K562 (cell line): ENCODE measurements at regions not wholly inside any gene's neighbourhood (a gene's known extent, or its start where the extent isn't known, plus 50 kb on each side); places are given as distances from the start of the nearest gene placed in this dataset.

Experiments used
- ATAC-seq: fragments of 200-7000 bp; cut with Tn5 transposase; 3 replicates; pipeline ENCODE4 v1.9.1; 2020; ENCODE audit warnings: moderate library complexity
- BruUV-seq: library from RNA; stranded (reverse); fragments of 400-500 nt; replicated peaks from 2 replicates; lab custom pipeline; 2021; lab: Mats Ljungman, UMichigan
- CTCF ChIA-PET: fragments of 300-600 bp; formaldehyde crosslinking; extraction: SDS; loops from one replicate; lab custom pipeline; 2021; ENCODE audit warnings: low intra/inter-chr PET ratio; lab: Yijun Ruan, JAX
- POLR2A ChIA-PET: fragments of 300-600, 350-650 bp; sonication (Branson Sonifier 250); formaldehyde crosslinking; extraction: SDS; loops from one replicate; lab custom pipeline; 2021; ENCODE audit warnings: antibody characterized with exemption, inconsistent platforms; lab: Yijun Ruan, JAX
- DNase-seq, 4 experiments: peaks; one replicate each; pipeline versions ENCODE4 v3.0.0 to v3.0.0-alpha.2; 2011 to 2018; ENCODE audit warnings: low spot score in 3 of 4, mixed read lengths in 3 of 4; ENCODE audit errors: extremely low read depth in 1 of 4
- FAIRE-seq: peaks from 2 replicates; lab custom pipeline; 2011; peaks lifted over from hg19 to GRCh38; lab: Jason Lieb, UNC
- H2AFZ ChIP-seq: 2 replicates; pipeline ENCODE4 v1.6.0; 2011; ENCODE audit warnings: low read depth, low read length, control low read depth, inconsistent platforms
- H3K27ac ChIP-seq: fragments of 200-600 bp; 3 replicates; pipeline ENCODE4 v1.8.0; 2011; ENCODE audit warnings: low read depth, mild to moderate bottlenecking, control low read depth, inconsistent platforms, low read length, moderate library complexity, mixed read lengths; ENCODE audit errors: extremely low read depth
- H3K27me3 ChIP-seq, 2 experiments: fragments of 300-600 bp in 1 of 2; 2 replicates in 1 of 2; 3 replicates in 1 of 2; pipeline versions ENCODE4 v1.6.0 to v1.8.0; 2011; ENCODE audit warnings: inconsistent platforms in 2 of 2, low read length in 2 of 2, mild to moderate bottlenecking in 1 of 2, mixed read lengths in 1 of 2, moderate library complexity in 1 of 2; ENCODE audit not compliant: control insufficient read depth in 2 of 2, insufficient read depth in 2 of 2
- H3K36me3 ChIP-seq: fragments of 300-600 bp; 3 replicates; pipeline ENCODE4 v1.8.0; 2011; ENCODE audit warnings: mild to moderate bottlenecking, low read length, inconsistent platforms; ENCODE audit not compliant: control insufficient read depth, insufficient read depth
- H3K4me1 ChIP-seq, 2 experiments: fragments of 200-600 bp in 1 of 2; replicated peaks in 1 of 2; 2 replicates in 1 of 2; 3 replicates in 1 of 2; pipeline versions ENCODE4 v1.5.1 to v1.8.0; 2011; ENCODE audit warnings: inconsistent platforms in 2 of 2, low read length in 2 of 2, mild to moderate bottlenecking in 1 of 2, mixed read lengths in 1 of 2, moderate library complexity in 1 of 2; ENCODE audit not compliant: control insufficient read depth in 2 of 2, insufficient read depth in 2 of 2
- H3K4me2 ChIP-seq: 2 replicates; pipeline ENCODE4 v1.6.1; 2011; ENCODE audit warnings: low read length, control low read depth, inconsistent platforms, mixed read lengths; ENCODE audit not compliant: insufficient read depth
- H3K4me3 ChIP-seq: fragments of 200-600 bp; sonication (generic), shearing (Covaris generic); 2 replicates; pipeline ENCODE4 v1.5.1; 2016; ENCODE audit warnings: control low read depth, inconsistent platforms
- H3K79me2 ChIP-seq: fragments of 200-600 bp; 3 replicates; pipeline ENCODE4 v1.8.0; 2011; ENCODE audit warnings: low read length, inconsistent platforms; ENCODE audit not compliant: control insufficient read depth, insufficient read depth
- H3K9ac ChIP-seq, 2 experiments: 2 replicates each; pipeline versions ENCODE4 v1.6.0 to v1.6.1; 2011; ENCODE audit warnings: low read depth in 2 of 2, low read length in 2 of 2, control low read depth in 1 of 2, inconsistent platforms in 1 of 2, mild to moderate bottlenecking in 1 of 2, mixed read lengths in 1 of 2; ENCODE audit not compliant: insufficient read depth in 1 of 2
- H3K9me1 ChIP-seq: one replicate; pipeline ENCODE4 v1.6.0; 2011; ENCODE audit warnings: inconsistent platforms, mild to moderate bottlenecking, low read length, moderate library complexity; ENCODE audit not compliant: control insufficient read depth, insufficient read depth
- H3K9me3 ChIP-seq: replicated peaks from 2 replicates; pipeline ENCODE4 v1.5.1; 2011; ENCODE audit warnings: low read depth, low read length, inconsistent platforms; ENCODE audit not compliant: control insufficient read depth, insufficient read depth
- H4K20me1 ChIP-seq: replicated peaks from 2 replicates; pipeline ENCODE4 v1.6.1; 2011; ENCODE audit warnings: low read length, inconsistent platforms, mixed read lengths; ENCODE audit not compliant: control insufficient read depth, insufficient read depth
- BDP1 ChIP-seq: IDR thresholded peaks from 3 replicates; pipeline ENCODE4 v1.6.1; 2011; ENCODE audit not compliant: insufficient read length, insufficient read depth
- COPS2 ChIP-seq: fragments of 450-650 bp; conservative IDR thresholded peaks from 2 replicates; pipeline ENCODE4 v1.6.1; 2016; ENCODE audit warnings: mild to moderate bottlenecking, moderate library complexity
- CUX1 ChIP-seq: fragments of 200-800 bp; sonication (Bioruptor generic); IDR thresholded peaks from 2 replicates; pipeline ENCODE4 v1.6.1; 2016; ENCODE audit warnings: missing genetic modification characterization, missing compliant biosample characterization
- GABPA ChIP-seq: fragments of 200-800 bp; sonication (Bioruptor generic); conservative IDR thresholded peaks from 2 replicates; pipeline ENCODE4 v1.6.1; 2016; ENCODE audit warnings: low read depth, missing genetic modification characterization, missing compliant biosample characterization
- HDAC8 ChIP-seq: fragments of 450-650 bp; IDR thresholded peaks from 2 replicates; pipeline ENCODE4 v1.6.1; 2016; ENCODE audit warnings: mild to moderate bottlenecking, missing genetic modification characterization, moderate library complexity, missing compliant biosample characterization
- KAT2B ChIP-seq: IDR thresholded peaks from one replicate; pipeline ENCODE4 v1.6.1; 2012; ENCODE audit warnings: low read depth, mild to moderate bottlenecking, control low read depth, inconsistent platforms, low read length, moderate library complexity
- KDM1A ChIP-seq, 2 experiments: fragments of 450-650 bp; IDR thresholded peaks; 2 replicates each; pipeline ENCODE4 v1.6.1; 2016; ENCODE audit warnings: mild to moderate bottlenecking in 2 of 2
- KLF10 ChIP-seq: fragments of 250-450 bp; sonication (Bioruptor Pico); IDR thresholded peaks from 2 replicates; pipeline ENCODE4 v1.6.1; 2021; ENCODE audit warnings: matching md5 sums
- L3MBTL2 ChIP-seq: fragments of 450-650 bp; IDR thresholded peaks from 2 replicates; pipeline ENCODE4 v1.6.1; 2016; ENCODE audit warnings: mild to moderate bottlenecking, moderate library complexity
- MAFG ChIP-seq: fragments of 450-650 bp; conservative IDR thresholded peaks from 2 replicates; pipeline ENCODE4 v1.6.1; 2016; ENCODE audit warnings: missing genetic modification characterization, missing compliant biosample characterization
- MTF1 ChIP-seq: fragments of 250-450 bp; sonication (Bioruptor Pico); IDR thresholded peaks from 2 replicates; pipeline ENCODE4 v1.9.0; 2021; ENCODE audit warnings: moderate library complexity, mild to moderate bottlenecking, inconsistent platforms, borderline replicate concordance
- SP1 ChIP-seq: sonication (generic); formaldehyde crosslinking; IDR thresholded peaks from 2 replicates; pipeline ENCODE4 v1.8.1; 2022; ENCODE audit warnings: mild to moderate bottlenecking, missing genetic modification reagents
- ZNF282 ChIP-seq: sonication (generic); formaldehyde crosslinking; IDR thresholded peaks from 2 replicates; pipeline ENCODE4 v1.8.1; 2023; ENCODE audit warnings: missing genetic modification reagents
- ZNF354B ChIP-seq: fragments of 250-450 bp; sonication (Bioruptor Pico); IDR thresholded peaks from 2 replicates; pipeline ENCODE4 v1.4.0; 2020
- ZNF41 ChIP-seq: fragments of 250-450 bp; sonication (Bioruptor Pico); conservative IDR thresholded peaks from 2 replicates; pipeline ENCODE4 v1.4.0; 2020; ENCODE audit warnings: mild to moderate bottlenecking
- ZNF695 ChIP-seq: fragments of 450-650 bp; formaldehyde crosslinking; IDR thresholded peaks from 2 replicates; pipeline ENCODE4 v1.4.0; 2020; ENCODE audit warnings: mild to moderate bottlenecking, moderate library complexity
- ZNF740 ChIP-seq, 3 experiments: fragments of 200-800 bp in 1 of 3; sonication (Bioruptor generic) in 1 of 3; sonication (generic) in 1 of 3; formaldehyde crosslinking in 1 of 3; IDR thresholded peaks; 2 replicates each; pipeline versions ENCODE4 v1.6.1 to v1.8.0; 2016 to 2022; ENCODE audit warnings: mild to moderate bottlenecking in 2 of 3, missing compliant biosample characterization in 2 of 3, missing genetic modification characterization in 2 of 3, missing genetic modification reagents in 1 of 3
- WGBS: fragments of 100-300 bp; shearing (Covaris generic); methylation state at CpG from one replicate; pipeline ENCODE4 v1.1.6; 2016; ENCODE audit warnings: low coverage, mixed read lengths; ENCODE audit not compliant: insufficient coverage; ENCODE audit errors: missing lambda C conversion rate; 5-methylcytosine and 5-hydroxymethylcytosine counted together
- in situ Hi-C: fragments of 300-500 bp; cut with MboI; formaldehyde crosslinking; loops from 4 replicates; pipeline ENCODE4 v1.15.0; 2018; ENCODE audit warnings: inconsistent platforms, mixed read lengths
- intact Hi-C: fragments of 100-400 bp; cut with micrococcal nuclease; formaldehyde crosslinking; loops from 2 replicates; pipeline ENCODE4 v1.14.2; 2022
- TF ChIP-seq, protein P1 (sequence below): fragments of 450-650 bp; formaldehyde crosslinking; IDR thresholded peaks from 2 replicates; pipeline ENCODE4 v1.4.0; 2020; ENCODE audit warnings: mild to moderate bottlenecking

DNA sequence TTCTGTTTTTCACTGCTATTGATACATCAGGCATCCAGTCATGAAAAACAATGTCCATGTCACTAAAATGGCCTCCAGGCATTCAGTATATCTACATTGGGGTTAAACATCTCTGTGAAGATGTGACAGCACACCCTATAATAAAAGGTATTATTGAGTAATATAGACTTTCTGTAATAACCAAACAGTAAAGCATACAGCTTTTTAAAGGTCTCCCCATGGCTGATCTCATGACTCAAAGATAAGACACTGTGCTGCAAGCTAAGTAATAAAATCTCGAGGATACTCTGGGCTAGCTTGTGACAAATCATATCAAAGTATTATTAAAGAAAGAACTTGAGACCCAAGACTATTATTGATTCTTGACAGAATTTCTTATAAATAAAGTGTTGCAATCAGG is 613.1 kb upstream of the PKN2 start:
- no peaks in the 10 kb centered on the region for H3K36me3 ChIP-seq
- H3K4me3 ChIP-seq, result no peak overlapping the region
- H4K20me1 ChIP-seq, result no peaks in the 10 kb centered on the region
- no peaks in the 10 kb centered on the region for H3K9me1 ChIP-seq
- WGBS, result 0% methylated on average over 1 of the region's 1 CpG
- ATAC-seq (no peak), FAIRE-seq (no peak), DNase-seq (no peak)
- CTCF ChIA-PET, result no interaction called here
- H3K4me2 ChIP-seq, result no peak overlapping the region
- no peak overlapping the region for H3K9ac ChIP-seq
- TF ChIP-seq L3MBTL2 (no peak), SP1 (CRISPR knock-in tag) (no peak), HDAC8 (no peak), COPS2 (no peak), ZNF41 (CRISPR knock-in tag) (no peak), GABPA (tag) (no peak), CUX1 (CRISPR knock-in tag) (no peak), ZNF740 (CRISPR knock-in tag; IDR thresholded peaks at IDR 0.05) (no peak), ZNF740 (tag; IDR thresholded peaks at IDR 0.05) (no peak), MTF1 (CRISPR knock-in tag) (no peak), MAFG (no peak), ZNF695 (no peak), KDM1A (IDR thresholded peaks at IDR 0.05) (no peak), ZNF354B (CRISPR knock-in tag) (no peak), BDP1 (no peak), KLF10 (CRISPR knock-in tag) (no peak), KAT2B (no peak), ZNF282 (no peak)
- TF ChIP-seq, protein P1, sequence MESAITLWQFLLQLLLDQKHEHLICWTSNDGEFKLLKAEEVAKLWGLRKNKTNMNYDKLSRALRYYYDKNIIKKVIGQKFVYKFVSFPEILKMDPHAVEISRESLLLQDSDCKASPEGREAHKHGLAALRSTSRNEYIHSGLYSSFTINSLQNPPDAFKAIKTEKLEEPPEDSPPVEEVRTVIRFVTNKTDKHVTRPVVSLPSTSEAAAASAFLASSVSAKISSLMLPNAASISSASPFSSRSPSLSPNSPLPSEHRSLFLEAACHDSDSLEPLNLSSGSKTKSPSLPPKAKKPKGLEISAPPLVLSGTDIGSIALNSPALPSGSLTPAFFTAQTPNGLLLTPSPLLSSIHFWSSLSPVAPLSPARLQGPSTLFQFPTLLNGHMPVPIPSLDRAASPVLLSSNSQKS (CRISPR knock-in tag), result no peak
- H3K4me1 ChIP-seq, result no peaks in the 10 kb centered on the region
- H3K27me3 ChIP-seq, result no peaks in the 10 kb centered on the region
- no peak overlapping the region for H3K27ac ChIP-seq
- H3K79me2 ChIP-seq, result no peaks in the 10 kb centered on the region
- in situ Hi-C loops (no loop called here), intact Hi-C loops (no loop called here)
- no peak overlapping the region for H2AFZ ChIP-seq
- H3K9me3 ChIP-seq, result no peaks in the 10 kb centered on the region; the same call in 1 of the 2 replicates
- BruUV-seq, result no TSS peak
- POLR2A ChIA-PET, result no interaction called here
